AG10803 (cell line): ENCODE measurements at regions not wholly inside any gene's neighbourhood (a gene's known extent, or its start where the extent isn't known, plus 50 kb on each side); places are given as distances from the start of the nearest gene placed in this dataset.

ENCODE experiments used
- DNase-seq: peaks from one replicate; pipeline ENCODE4 v3.0.0; 2010; ENCODE audit warnings: low read depth
- H3K4me3 ChIP-seq: 2 replicates; pipeline ENCODE4 v1.5.1; 2011; ENCODE audit warnings: mild to moderate bottlenecking, low read length, control low read depth
- CTCF ChIP-seq: conservative IDR thresholded peaks from 2 replicates; pipeline ENCODE4 v1.5.1; 2011; ENCODE audit warnings: mild to moderate bottlenecking, low read length, control low read depth, inconsistent platforms

GRCh38 chr6:142009647-142010046, 123.1 kb upstream of the GJE1 start:
- no peak overlapping the region for H3K4me3 ChIP-seq
- peak; percentile 54 for DNase-seq
- TF ChIP-seq CTCF: no peak

GRCh38 chr6:142008781-142009180, 123.9 kb upstream of the GJE1 start:
- TF ChIP-seq CTCF: no peak
- no peak overlapping the region for H3K4me3 ChIP-seq
- DNase-seq: no peak

- H3K4me3 ChIP-seq: no peak overlapping the region
- no peak for DNase-seq
- TF ChIP-seq CTCF: no peak
Observed at GRCh38 chr6:142008016-142008735, 124.5 kb upstream of the GJE1 start.

GRCh38 chr6:142005021-142005420, 127.7 kb upstream of the GJE1 start:
- TF ChIP-seq CTCF: no peak
- no peak for DNase-seq
- H3K4me3 ChIP-seq: no peak overlapping the region

- H3K4me3 ChIP-seq: no peak overlapping the region
- DNase-seq: no peak
- no peak for TF ChIP-seq CTCF
Observed at GRCh38 chr6:142002825-142003405, 129.8 kb upstream of the GJE1 start.

- DNase-seq: no peak
- no peak for TF ChIP-seq CTCF
- no peak overlapping the region for H3K4me3 ChIP-seq
Observed at GRCh38 chr6:141996823-141997222, 135.9 kb upstream of the GJE1 start.

- H3K4me3 ChIP-seq: no peak overlapping the region
- TF ChIP-seq CTCF: no peak
- DNase-seq: no peak
Observed at GRCh38 chr6:141992109-141992508, 140.6 kb upstream of the GJE1 start.
